AG20443 (cell line): ENCODE measurements at regions not wholly inside any gene's neighbourhood (a gene's known extent, or its start where the extent isn't known, plus 50 kb on each side); places are given as distances from the start of the nearest gene placed in this dataset.
A peak's percentile ranks its signal among the peaks of the same experiment; 100 is the strongest.

Experiments used
- DNase-seq: peaks from one replicate; pipeline ENCODE4 v3.0.0; 2012; ENCODE audit warnings: low spot score, mixed read lengths

DNA sequence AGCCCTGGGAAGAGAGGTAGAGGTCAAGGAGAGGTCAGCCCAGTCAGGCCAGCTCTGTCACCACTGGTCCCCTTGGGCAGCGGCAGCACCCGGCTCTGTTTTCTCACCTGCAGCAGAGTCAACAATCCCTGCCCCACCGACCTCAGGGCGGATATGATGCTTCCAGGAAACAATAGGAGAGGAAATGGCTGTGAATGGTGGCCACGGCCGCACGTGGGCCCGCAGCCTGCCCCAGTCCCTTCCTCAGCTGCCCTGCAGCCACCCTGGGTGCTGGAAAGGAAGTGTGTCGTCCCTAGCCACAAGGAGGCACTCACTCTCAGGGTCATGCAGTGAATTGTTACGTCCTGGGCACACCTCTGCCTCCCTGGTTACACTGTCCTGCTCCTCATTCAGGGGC, 92.5 kb upstream of the ENPP6 start:
- DNase-seq: no peak

DNA sequence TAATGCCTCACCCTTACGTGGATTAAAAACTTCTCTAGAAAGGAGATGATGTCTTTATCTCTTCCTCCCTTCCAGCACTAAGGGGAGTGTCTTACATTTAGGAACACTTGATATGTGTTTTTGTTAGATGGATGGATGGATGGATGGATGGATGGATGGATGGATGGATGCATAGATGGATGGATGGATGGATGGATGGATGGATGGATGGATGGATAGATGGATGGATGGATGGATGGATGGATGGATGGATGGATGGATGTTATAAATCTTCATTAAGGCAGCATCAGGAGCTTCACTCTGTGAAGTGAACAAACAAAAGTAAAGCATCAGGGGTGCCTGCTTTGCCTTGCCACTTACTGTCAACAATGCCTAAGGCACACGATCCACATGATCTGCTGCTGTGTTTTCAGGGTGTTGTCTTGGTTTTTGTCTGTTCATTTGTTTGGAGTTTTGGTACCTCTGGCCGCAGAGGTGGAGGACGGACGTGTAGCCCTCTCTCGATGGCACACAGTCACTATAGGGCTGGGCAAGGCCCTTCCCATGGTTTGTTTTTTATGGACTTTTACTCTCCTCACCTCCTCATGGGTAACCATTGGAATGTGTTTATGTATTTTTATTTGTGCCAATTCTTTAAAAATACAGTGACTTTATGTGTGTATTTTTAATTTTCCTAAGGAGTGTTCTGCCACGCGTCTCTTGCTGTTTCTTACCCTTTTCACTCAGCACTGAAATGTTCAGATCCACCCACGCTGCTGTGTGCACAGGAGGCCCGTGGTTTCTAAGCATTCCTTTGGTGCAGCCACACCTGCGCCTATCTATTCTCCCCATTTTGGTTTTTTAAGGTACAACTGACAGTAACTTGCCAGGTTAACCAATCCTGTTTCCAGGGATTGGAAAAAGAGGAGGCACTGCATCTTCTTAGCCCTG, 91.8 kb upstream of the ENPP6 start:
- DNase-seq: no peak

DNA sequence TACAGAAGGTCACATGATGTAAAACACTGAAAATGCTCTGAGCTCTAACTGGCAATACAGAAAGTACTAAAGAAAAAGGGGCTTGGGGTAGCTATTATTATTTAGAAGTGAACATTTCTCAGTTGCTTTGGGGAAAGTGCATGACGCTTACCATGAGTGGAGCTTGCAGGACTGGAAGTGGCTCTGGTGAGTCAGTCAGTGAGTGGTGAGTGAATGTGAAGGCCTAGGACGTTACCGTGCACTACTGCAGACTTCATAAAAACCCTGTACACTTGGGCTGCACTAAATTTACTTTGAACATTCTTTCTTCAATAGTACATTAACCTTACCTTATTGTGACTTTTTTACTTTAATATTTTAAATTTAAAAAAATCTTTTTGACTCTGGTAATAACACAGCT, 89.3 kb upstream of the ENPP6 start:
- peak; percentile 31 for DNase-seq

DNA sequence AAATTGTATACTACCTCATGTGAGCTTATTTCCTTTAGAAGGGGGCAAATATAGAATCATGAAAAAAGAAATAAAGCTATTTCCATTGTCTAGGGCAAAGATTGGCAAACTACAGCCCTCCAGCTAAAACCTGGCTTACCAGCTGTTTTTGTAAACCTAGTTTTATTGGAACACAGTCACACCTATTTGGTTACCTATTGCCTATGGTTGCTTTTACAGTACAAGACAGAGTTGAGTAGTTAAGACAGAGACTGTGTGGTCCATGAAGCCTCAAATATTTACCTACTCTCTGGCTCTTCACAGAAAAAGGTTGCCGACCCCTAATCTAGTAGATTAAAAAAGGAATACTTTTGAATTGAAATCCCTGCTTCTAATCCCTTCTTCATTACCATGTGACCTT, 88.8 kb upstream of the ENPP6 start:
- no peak for DNase-seq

DNA sequence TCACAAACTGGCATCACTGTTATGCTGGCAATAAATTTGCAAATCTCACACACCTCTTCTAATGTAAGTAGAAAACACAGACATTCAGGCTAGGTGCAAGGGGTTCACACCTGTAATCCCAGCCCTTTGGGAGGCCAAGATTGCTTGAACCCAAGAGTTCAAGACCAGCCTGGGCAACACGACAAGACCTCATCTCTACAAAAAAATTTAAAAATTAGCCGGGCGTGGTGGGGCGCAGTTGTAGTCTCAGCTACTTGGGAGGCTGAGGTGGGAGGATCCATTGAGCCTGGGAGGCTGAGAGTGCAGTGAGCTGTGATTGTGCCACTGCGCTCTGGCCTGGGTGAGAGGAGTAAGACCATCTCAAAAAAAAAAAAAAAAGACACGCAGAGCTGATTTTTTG, 83.1 kb upstream of the ENPP6 start:
- DNase-seq: no peak

DNA sequence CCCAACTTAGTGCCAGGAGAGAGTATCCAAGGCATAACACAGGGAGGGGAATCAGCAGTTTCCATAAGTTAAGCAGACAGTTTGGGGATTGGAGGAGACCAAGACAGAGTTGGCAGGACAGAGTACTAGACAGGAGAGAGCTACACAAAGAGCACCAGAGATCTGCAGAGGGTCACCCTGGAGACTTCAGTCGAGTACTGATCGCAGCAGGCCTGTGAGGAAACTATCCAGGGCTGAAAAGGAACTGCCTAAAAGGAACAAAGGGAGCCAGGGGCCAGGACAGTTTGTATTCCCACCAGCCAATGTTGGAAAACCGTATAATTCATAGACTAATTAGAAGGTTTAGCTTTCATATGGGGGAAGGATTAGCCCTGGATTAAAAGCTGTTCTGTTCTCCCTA, 80.6 kb upstream of the ENPP6 start:
- no peak for DNase-seq

DNA sequence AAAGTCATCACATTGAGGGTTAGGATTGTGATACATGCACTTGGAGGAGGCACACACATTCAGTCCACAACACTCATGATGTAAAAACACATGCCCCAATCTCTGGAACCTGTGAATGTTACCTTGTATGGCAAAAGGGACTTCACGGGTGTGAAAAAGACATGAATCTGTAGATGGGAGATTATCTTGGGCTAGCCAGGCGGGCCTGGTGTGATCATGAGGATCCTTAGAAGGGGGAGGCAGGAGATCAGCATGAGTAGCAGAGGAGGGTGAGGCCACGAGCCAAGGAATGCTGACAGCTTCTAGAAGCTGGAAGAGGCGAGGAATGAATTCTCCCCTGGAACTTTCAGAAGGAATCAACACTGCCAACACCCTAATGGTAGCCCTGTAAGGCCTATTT, 77.5 kb upstream of the ENPP6 start:
- DNase-seq: no peak

DNA sequence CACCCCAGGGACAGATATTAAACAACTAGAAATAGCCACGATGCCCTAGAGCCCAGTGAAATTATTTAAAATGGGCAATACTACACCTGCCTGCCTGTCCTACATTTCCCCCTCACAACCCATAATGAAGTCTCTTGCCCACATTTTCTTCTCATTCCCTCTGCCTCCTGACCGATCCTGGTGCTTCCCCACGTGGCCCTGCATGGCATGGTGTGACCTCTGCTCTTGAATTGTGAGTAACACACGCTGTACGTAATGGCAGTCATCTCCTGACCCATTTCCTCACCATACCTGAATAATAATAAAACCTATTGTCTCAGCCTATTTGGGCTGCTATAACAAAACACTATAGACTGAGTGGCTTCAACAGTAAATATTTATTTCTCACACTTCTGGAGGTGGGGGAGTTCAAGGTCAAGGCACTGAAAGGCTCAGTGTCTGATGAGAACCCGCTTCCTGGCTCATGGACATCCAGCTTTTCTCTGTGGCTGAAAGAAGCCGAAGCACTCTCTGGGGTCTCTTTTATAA, 77.0 kb upstream of the ENPP6 start:
- no peak for DNase-seq

DNA sequence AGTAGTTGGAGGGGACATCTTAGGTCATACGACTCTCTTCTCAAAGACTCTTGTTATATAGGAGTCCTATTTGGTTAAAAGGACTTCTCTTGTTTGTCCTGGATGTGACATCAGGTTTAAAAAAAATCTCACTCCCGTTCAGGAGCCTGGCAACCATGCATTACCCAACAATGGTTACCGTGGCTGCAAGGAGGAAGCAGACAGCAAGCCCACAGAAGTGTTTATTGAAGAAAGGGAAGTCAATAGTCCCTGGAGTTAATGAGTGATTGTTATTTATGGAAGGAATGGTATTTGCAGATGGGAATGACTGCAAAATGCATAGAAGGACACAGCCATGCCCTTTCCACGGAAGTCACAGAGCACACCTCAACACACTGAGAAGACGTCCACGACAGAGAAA, 75.9 kb upstream of the ENPP6 start:
- no peak for DNase-seq

DNA sequence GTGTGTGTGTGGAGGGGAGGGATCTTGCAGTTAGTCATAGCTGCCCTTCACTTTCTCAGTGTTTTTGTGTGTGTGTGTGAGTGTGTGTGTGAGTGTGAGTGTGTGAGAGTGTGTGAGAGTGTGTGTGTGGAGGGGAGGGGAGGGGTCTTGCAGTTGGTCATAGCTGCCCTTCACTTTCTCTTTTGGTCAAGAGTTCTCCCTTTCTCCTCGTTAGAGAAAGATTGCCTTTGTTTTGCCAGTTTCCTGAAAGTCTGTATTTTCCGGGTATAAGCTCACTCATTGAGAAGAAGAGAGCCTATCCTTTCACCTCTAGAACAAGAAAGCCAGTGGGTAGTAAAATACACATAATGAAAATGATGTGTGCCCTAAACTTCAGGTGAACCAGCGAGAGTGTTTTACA, 75.2 kb upstream of the ENPP6 start:
- no peak for DNase-seq

DNA sequence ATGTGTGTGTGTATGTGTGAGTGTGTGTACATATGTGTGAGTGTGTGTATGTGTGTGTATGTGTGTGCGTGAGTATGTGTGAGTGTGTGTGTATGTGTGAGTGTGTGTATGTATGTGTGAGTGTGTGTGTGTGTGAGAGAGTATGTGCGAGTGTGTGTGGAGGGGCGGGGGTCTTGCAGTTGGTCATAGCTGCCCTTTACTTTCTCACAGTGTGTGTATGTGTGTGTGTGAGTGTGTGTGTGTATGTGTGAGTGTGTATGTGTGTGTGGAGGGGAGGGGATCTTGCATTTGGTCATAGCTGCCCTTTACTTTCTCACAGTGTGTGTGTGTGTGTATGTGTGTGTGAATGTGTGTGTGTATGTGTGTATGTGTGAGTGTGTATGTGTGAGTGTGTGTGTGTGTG, 74.8 kb upstream of the ENPP6 start:
- DNase-seq: no peak

DNA sequence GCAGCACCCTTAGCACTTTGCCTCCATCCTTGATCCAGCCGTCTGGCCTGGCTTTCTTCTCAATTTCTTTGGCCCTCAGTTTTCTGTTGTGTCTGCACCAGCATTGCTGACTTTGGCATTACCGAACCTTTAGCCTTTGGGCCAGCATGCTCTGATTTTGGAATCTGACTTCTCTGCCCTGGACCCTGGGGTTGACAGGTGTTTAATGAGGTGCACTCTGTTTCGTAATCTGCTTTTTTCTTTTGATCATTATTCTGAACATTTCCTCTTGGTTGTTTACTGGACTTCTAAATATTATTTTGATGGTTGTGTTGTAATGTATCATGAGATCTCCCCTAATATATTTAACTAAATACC, 71.5 kb upstream of the ENPP6 start:
- DNase-seq: no peak

DNA sequence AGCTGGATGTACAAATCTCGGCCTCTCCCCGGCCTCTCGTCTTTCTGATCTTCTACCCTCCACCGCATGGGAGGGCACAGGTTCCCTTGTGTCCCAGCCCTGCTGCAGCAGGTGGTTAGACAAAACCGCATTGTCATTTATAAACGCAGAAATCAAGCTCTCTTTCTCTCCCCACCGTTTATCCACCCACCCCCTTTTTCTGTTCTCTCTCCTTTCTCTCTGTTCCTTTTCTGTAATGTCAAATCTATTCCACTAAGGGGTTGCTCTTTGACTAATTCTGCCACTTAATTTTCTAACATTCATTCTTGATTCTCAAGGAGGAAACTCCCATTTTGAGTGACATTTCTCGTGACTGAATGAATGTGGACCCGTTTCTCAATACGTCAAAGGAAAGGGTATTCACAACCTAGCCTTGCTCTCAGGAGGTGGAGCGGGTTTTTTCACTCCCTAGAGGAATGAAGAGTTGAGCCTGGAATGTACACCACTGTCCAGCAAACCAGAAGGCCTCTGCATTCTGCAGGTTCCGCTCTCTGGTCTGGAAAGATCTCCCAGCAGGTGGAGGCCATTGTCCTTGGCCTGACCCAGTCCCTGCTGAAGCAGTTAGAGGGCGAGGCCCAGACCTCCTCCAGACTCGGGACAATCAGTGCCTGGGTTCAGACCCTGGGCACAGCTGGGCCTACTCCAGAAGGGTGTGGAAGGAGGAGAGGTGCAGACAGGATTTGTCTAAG, 70.9 kb upstream of the ENPP6 start:
- DNase-seq: no peak

DNA sequence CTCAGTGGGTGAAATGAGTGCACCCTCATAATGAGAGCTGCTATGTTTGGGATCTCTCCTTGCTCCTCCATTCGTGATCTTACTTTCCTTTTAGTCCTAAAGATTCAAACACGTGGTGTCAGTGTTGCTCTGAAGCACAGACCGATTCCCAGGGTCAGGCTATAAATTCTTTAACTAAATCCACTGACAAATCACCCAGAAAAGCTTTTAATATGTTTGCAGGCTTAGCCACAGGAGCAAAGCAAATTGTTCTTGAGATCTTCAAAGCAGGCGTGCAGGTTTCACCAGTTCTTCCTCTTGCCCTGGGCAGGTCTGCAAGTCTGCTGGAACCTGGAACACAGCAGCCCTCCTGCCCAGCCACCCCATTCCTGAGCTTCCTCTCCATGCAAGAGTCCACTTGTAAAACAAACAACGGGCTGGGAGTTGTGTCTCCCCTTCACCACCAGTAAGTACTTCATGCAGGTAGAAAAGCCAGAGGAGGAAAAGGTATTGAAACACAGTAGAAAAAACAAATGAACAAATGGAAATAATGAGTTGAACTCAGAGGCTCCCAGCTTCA, 70.1 kb upstream of the ENPP6 start:
- peak; percentile 68 for DNase-seq

DNA sequence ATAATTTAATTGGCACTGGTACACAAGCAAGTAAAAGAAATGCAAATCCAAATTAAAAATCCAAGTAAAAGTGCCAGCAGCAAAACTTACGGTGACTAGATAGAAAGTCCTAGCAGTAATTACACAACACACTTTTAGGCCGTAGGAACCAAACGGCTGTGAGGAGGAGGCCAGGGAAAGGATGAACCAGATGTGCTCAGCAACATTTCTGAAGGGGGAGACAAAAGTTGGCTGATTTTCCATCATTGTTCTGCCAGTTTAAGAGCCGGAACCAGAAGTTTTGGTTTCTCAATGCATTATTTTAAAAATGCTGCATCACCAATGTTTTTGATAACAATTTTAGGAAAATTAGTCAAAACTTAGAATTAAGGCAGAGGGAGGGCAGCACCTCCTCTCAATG, 68.7 kb upstream of the ENPP6 start:
- DNase-seq: no peak

DNA sequence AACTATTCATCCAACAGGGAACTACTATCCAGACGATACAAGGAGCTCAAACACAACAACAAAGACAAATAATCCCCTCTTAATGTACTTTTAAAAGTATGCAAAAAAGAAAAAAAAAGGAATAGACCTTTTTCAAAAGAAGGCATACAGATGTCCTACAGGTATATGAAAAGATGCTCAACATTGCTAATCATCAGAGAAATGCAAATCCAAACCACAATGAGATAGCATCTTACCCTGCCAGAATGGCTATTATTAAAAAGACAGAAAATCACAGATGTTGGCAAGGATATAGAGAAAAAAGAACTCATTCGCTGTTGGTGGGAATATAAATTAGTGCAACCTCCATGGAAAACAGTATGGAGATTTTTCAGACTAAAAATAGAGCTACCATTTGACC, 67.1 kb upstream of the ENPP6 start:
- DNase-seq: no peak

DNA sequence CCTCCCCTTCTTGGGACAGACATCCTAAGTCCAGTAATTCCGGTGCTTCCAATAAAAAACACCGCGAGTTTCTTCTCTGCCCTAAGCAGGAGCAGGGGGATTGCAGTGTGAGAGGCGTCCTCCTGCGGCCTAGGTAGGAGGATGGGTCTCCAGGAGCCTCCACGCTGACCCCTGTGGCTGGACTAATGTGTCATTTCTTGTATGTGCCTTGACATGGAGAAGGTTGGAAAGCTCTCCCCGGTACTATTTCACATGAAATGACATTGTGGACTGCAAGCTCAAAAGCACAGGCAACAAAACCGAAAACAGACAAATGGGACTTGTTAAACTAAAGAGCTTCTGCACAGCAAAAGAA, 66.6 kb upstream of the ENPP6 start:
- DNase-seq: no peak

DNA sequence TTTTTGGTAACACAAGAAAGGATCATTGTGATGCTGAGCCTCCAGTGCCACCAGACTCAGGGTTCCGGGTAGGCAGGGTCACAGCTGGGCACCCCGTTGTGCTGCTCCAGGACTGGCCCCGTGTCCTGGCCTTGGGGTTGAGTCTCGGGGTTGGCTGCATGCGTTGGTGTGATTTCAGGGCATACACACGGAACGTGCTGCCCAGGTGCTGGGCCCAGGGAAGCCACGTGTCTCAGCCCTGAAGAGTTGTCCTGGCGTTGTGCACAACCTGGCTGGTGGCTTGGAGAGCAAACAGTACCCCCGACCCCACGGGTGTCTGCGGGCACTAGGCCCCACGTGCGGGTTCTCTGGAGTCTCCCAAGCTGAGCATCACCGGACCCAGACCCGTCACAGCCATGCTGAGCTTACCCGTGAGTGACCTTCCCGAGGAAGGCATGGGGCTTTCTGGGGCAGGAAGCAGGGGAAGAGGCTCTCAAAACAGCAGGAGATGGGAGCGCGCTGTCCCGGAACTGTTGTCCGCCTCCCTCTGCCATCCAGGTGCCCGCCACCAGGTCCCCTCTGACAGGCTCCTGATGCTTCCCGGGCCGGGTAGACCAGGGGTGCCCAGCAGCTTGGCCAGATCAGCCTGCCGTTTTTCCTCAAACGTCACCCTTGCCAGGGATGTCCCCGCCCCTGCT, 66.1 kb upstream of the ENPP6 start:
- no peak for DNase-seq

DNA sequence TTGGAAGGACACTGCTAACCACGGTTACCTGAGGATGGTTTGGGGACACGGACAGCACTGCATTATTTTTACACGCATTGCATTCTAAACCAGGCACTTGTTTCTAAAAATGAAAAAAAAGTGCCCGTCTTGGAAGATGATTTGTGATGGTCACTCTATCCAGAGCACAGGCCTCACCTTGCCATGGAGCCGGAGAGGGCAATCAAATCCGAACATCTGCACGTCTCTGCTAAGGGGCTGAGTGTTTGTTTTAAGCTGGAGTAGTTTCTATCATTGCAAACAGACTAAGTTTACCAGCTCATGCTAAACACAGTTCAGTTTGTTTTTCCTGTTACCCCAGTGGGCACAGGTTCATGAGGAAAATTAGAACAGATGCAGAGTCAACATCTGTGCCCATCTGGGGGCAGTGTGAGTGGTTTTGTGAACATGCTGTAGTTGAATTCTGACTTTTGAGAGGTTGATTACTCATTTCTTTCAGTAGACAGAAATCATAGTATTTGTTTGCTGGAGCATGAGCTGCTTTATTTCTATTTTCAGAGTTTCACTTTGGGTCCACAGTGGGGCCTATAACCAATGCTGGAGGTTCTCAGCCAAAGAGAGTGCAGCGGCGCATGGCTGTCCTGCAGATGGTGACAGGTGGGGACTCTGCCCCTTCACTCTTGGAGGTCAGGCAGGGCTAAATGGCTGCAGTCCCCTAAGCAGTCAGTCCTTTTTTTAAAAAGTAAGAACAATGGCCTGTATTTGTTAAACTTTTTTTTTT, 65.4 kb upstream of the ENPP6 start:
- DNase-seq: no peak

DNA sequence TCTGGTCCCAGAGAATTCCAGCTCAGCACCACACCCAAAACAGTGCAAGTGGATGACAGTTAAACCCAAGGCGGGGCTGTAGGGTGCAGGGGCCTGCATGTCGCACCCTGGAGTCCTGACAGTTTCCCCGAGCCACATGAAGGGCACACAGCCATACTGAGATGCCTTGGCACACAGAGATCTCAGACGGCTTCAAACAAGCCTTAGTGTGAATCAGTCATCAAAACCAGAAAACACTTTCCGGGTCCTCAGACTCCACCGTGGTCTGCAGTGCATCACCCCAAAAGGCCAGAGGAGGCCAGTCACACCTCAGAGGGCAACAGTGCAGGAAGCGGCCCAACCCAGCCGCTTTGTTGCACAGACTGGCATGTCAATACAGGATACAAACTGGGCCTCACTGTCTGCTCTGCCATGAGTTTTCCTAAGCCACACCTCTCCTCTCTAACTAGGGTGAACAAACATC, 64.6 kb upstream of the ENPP6 start:
- no peak for DNase-seq

DNA sequence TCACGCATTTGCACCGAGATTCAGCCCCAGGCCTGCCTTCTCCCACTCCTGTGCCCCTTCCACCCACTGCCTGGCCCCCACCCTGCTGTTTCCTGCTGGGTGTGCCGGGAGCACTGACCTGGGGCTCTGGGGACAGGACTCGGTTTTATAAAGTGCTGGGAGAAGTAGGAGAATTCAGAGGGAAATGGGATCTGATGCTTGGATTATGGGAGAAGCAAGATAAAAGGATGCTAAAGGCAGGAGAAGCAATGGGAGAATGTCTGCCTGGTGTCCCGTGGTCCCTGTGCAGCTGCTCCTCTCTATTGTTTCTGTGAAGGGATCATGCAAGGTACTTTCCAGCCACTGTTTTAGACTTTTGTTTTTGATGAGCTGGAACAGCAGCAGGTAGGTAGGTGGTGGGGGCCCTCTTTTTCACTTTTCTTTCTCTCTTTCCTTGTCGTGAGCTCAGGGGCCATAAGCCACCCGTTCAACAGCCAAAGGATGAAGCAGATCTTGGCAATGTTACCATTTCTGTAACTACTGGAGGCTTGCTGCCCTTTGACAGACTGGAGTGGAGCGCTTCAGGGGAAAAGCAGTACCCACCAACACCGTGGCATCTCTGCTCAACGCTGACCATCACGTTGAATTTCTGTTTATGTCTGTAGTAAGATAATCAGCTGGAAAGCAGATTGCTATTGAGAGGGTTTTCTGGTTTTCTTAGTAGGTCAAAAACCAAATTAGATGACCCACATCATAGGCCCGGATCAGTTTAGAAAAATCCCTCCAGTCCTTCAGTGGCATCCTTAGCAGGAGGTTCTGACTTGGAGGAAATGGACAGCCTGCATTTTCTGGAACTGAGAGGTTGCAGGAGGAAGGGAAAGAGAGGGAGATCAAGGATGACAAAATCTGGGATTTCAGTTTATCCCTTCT, 63.8 kb upstream of the ENPP6 start:
- no peak for DNase-seq
